WI38 (cell line): ENCODE measurements at regions not wholly inside any gene's neighbourhood (a gene's known extent, or its start where the extent isn't known, plus 50 kb on each side); places are given as distances from the start of the nearest gene placed in this dataset.

Experiments used
- H3K4me3 ChIP-seq: 2 replicates; pipeline ENCODE4 v1.5.1; 2011; ENCODE audit warnings: low read depth, mild to moderate bottlenecking, control low read depth, low read length
- CTCF ChIP-seq: IDR thresholded peaks from 2 replicates; pipeline ENCODE4 v1.5.1; 2012; ENCODE audit warnings: low read depth, mild to moderate bottlenecking, control low read depth, low read length

DNA sequence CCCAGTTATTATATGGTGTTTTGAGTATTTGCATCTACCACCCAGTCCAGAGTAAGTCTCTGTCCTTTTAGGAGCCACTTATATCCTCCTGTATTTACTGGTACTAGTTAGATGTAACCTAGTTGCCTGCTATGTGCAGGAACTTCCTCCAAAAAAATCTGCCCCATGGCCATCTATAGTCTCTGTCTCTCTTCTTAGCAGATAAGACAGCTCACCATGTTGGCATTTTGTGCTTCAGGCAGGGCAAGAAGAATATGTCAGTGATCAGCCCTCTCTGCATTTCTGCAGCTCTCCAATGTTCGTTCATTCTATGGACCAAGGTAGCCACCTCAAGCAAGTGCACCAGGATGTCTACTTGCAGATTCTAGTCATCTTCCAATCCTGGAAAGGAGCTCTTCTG lies 446.5 kb downstream of the TLE1 start:
- H3K4me3 ChIP-seq = no peak overlapping the region
- TF ChIP-seq CTCF = no peak

GRCh38 chr9:81239388-81239787 lies 450.0 kb downstream of the TLE1 start:
- no peak overlapping the region for H3K4me3 ChIP-seq
- no peak for TF ChIP-seq CTCF

- TF ChIP-seq CTCF = no peak
- no peak overlapping the region for H3K4me3 ChIP-seq
Measured at GRCh38 chr9:81237565-81238231, 451.6 kb downstream of the TLE1 start.

GRCh38 chr9:81234924-81235610 lies 454.3 kb downstream of the TLE1 start:
- no peak for TF ChIP-seq CTCF

GRCh38 chr9:81231011-81231410 lies 458.3 kb downstream of the TLE1 start:
- no peak for TF ChIP-seq CTCF
- no peak overlapping the region for H3K4me3 ChIP-seq

More at GRCh38 chr9:81234924-81235610, 454.3 kb downstream of the TLE1 start:
- no peak overlapping the region for H3K4me3 ChIP-seq

- H3K4me3 ChIP-seq = no peak overlapping the region
- TF ChIP-seq CTCF = no peak
Measured at GRCh38 chr9:81227507-81228245, 461.7 kb downstream of the TLE1 start.

- no peak for TF ChIP-seq CTCF
- no peak overlapping the region for H3K4me3 ChIP-seq
Measured at GRCh38 chr9:81225596-81225995, 463.8 kb downstream of the TLE1 start.
